ENCODE measurements at regions not wholly inside any gene's neighbourhood (a gene's known extent, or its start where the extent isn't known, plus 50 kb on each side); places are given as distances from the start of the nearest gene placed in this dataset.

DNA sequence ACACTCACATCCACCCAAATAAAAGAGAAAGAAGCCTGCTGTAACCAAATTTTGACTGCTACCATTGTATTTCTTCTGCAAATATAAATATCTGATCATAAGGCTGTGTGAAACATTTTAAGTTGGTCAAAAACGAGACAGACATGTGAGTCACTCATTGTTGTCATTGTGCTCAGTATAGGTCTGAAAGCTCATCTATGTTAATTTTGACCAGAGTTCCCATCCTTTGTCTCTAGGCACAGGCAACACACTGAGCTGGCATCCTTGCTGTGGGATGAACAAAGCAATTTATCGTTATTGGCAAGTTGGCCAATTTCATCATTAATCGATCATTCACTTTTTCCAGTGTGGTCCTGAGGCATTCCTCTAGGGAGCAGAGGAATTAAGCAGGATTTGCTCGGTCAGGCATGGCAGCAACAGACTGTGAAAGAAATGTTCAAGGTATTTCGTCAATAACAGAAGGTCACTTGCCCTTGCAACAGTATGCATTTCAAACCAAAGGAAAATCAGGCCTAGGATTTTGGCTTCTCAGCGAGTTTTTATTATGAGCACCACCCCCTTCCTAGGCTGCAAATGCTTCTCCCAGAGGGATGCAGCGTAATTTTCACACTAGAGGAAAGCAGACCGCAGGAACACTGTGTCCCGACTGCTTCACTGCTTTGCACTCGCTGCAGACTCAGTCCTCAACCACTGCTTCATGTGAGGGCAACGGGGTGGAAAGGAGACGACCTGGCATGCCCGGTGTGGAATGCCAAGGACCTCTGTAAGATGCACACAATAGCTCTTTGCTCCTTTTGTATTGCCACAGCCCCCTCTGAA, 87.9 kb upstream of the SMYD2 start:
- DNase-seq: peak in 2 of 4 donors; percentile 16 to 29
- TF ChIP-seq POLR2A (IDR thresholded peaks at IDR 0.05): no peak
- TF ChIP-seq, protein P1, sequence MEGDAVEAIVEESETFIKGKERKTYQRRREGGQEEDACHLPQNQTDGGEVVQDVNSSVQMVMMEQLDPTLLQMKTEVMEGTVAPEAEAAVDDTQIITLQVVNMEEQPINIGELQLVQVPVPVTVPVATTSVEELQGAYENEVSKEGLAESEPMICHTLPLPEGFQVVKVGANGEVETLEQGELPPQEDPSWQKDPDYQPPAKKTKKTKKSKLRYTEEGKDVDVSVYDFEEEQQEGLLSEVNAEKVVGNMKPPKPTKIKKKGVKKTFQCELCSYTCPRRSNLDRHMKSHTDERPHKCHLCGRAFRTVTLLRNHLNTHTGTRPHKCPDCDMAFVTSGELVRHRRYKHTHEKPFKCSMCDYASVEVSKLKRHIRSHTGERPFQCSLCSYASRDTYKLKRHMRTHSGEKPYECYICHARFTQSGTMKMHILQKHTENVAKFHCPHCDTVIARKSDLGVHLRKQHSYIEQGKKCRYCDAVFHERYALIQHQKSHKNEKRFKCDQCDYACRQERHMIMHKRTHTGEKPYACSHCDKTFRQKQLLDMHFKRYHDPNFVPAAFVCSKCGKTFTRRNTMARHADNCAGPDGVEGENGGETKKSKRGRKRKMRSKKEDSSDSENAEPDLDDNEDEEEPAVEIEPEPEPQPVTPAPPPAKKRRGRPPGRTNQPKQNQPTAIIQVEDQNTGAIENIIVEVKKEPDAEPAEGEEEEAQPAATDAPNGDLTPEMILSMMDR (IDR thresholded peaks at IDR 0.05): no peak
- Histone ChIP-seq H3K4me1 (no peaks in the 10 kb centered on the region), H3K27ac (no peak overlapping the region), H3K27me3 (peaks cover 0 to 3% of the 10 kb centered on the region in 2 donors), H3K4me3 (no peak overlapping the region), H3K9me3 (no peaks in the 10 kb centered on the region), H3K36me3 (replicated peaks in 1 of 2; ENCODE audit: insufficient read depth in 1 of 2, low read depth in 2 of 2) (no peaks in the 10 kb centered on the region)
- intact Hi-C loops (cut with DNase I): no loop called here
- 63 to 65% methylated on average over 12 to 13 of the region's 13 CpGs for WGBS, 2 donors
- peak; percentile 40 for ATAC-seq

DNA sequence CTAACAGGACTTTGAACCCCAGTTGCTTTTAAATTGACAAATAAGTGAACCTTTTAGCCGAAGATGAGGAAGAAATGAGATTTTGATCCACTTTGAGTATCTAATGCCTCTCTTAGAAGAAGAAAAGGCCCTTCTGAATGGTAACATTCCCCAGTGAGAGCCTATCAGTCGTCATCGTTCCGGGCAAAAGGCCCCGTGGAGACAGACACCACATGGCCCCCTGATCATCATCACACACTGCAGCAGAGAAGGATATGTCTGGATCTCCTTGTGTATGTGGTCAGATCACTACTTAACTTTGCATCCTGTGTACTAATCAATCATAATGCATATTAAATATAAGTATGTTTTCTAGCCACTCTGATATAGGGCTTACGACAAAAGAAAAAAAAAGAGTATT, 87.3 kb upstream of the SMYD2 start:
- Histone ChIP-seq H3K4me3 (no peak overlapping the region), H3K36me3 (replicated peaks in 1 of 2; ENCODE audit: insufficient read depth in 1 of 2, low read depth in 2 of 2) (no peaks in the 10 kb centered on the region), H3K27me3 (no peaks in the 10 kb centered on the region), H3K9me3 (no peaks in the 10 kb centered on the region), H3K4me1 (no peaks in the 10 kb centered on the region), H3K27ac (no peak overlapping the region)
- intact Hi-C loops (cut with DNase I): no loop called here
- no peak for ATAC-seq
- DNase-seq: peak in 1 of 4 donors; percentile 18
- WGBS, 2 donors: 67 to 88% methylated on average over 6 of the region's 6 CpGs
- TF ChIP-seq, protein P1 (IDR thresholded peaks at IDR 0.05): no peak
- no peak for TF ChIP-seq POLR2A (IDR thresholded peaks at IDR 0.05)

DNA sequence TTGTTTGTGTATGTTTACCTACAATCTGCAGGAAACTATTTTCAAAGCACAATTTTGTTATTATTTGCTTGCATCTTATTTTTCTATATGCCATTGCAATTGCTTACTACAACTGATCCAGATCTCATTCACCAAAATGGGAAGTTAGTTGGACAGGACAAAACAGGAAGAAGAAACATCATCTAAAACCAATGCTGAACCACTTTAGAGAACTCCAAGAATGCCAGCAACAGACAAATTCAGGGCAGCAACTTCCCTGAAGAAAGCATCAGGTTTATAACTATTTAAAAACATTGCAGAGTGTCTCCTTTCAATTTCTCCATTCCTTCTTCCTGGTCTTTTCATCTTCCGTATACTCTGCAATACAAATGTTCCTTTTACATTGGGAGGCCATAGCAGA, 82.4 kb upstream of the SMYD2 start:
- Histone ChIP-seq H3K36me3 (replicated peaks in 1 of 2; ENCODE audit: insufficient read depth in 1 of 2, low read depth in 2 of 2) (no peaks in the 10 kb centered on the region), H3K9me3 (no peaks in the 10 kb centered on the region), H3K27me3 (no peaks in the 10 kb centered on the region), H3K4me1 (no peaks in the 10 kb centered on the region), H3K4me3 (no peak overlapping the region), H3K27ac (no peak overlapping the region)
- TF ChIP-seq, protein P1 (IDR thresholded peaks at IDR 0.05): no peak
- 73 to 88% methylated on average over 1 of the region's 1 CpG for WGBS, 2 donors
- intact Hi-C loops (cut with DNase I): no loop called here
- ATAC-seq (no peak), DNase-seq (no peak)

DNA sequence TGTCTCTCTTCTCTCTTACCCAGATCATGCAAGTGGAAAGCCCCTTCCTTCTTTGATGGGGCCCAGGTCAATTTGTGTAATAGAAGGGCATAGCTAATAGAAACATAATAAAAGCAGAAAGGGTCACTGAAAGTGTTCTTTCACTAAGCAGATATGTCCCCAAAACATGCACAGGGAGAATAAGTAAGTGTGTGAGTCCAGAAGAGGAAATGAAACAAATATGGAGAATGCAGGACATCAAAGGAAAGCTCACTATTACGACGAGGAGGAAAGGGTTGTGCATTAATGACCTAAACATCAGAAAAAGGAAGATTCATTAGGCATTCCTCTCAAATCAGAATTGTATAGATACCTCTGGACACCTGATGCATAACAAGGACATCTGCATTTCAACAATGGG, 81.4 kb upstream of the SMYD2 start:
- intact Hi-C loops (cut with DNase I): no loop called here

More for the DNA sequence above, 81.4 kb upstream of the SMYD2 start:
- Histone ChIP-seq H3K27ac (no peak overlapping the region), H3K4me3 (no peak overlapping the region), H3K9me3 (no peaks in the 10 kb centered on the region), H3K36me3 (replicated peaks in 1 of 2; ENCODE audit: insufficient read depth in 1 of 2, low read depth in 2 of 2) (no peaks in the 10 kb centered on the region), H3K27me3 (no peaks in the 10 kb centered on the region), H3K4me1 (no peaks in the 10 kb centered on the region)
- 63 to 65% methylated on average over 2 of the region's 2 CpGs for WGBS, 2 donors
- no peak for DNase-seq
- ATAC-seq: no peak
- TF ChIP-seq, protein P1 (IDR thresholded peaks at IDR 0.05): no peak
- no peak for TF ChIP-seq POLR2A (IDR thresholded peaks at IDR 0.05)

All from body of pancreas (tissue), 4 donors.